GM21786 (cell line): ENCODE measurements at regions not wholly inside any gene's neighbourhood (a gene's known extent, or its start where the extent isn't known, plus 50 kb on each side); places are given as distances from the start of the nearest gene placed in this dataset.
"Not testable (repeated sequence)": the region's sequence is repeated elsewhere in the genome, so short reads cannot be mapped to it uniquely, and the experiment has no call there.

ENCODE experiments used
- ATAC-seq: cut with Tn5 transposase; IDR thresholded peaks from one replicate; pipeline ENCODE4 v1.9.1; 2021; ENCODE audit not compliant: unreplicated experiment

- ATAC-seq: peak; percentile 93
Observed at GRCh38 chr11:16605894-16606783, 132.3 kb upstream of the C11orf58 start.

GRCh38 chr11:16605389-16605893 is 133.0 kb upstream of the C11orf58 start:
- no peak for ATAC-seq

- no peak for ATAC-seq
Observed at GRCh38 chr11:16604794-16605388, 133.6 kb upstream of the C11orf58 start.

GRCh38 chr11:16603890-16604793 is 134.3 kb upstream of the C11orf58 start:
- no peak for ATAC-seq

- no peak for ATAC-seq
Observed at GRCh38 chr11:16603245-16603644, 135.2 kb upstream of the C11orf58 start.

- ATAC-seq: no peak
Observed at GRCh38 chr11:16598906-16599305, 139.5 kb upstream of the C11orf58 start.

- ATAC-seq: no peak
Observed at GRCh38 chr11:16598032-16598431, 140.4 kb upstream of the C11orf58 start.

- no peak for ATAC-seq
Observed at GRCh38 chr11:16596231-16596630, 142.2 kb upstream of the C11orf58 start.

GRCh38 chr11:16591157-16591556 is 147.3 kb upstream of the C11orf58 start:
- no peak for ATAC-seq

GRCh38 chr11:16587670-16588069 is 150.8 kb upstream of the C11orf58 start:
- ATAC-seq: no peak

GRCh38 chr11:16584569-16584968 is 153.9 kb upstream of the C11orf58 start:
- no peak for ATAC-seq

- not testable (repeated sequence) for ATAC-seq
Observed at GRCh38 chr11:16581078-16581477, 157.4 kb upstream of the C11orf58 start.

GRCh38 chr11:16577490-16577889 is 161.0 kb upstream of the C11orf58 start:
- ATAC-seq: no peak

- ATAC-seq: not testable (repeated sequence)
Observed at GRCh38 chr11:16574889-16575288, 163.6 kb upstream of the C11orf58 start.

GRCh38 chr11:16572945-16573344 is 165.5 kb upstream of the C11orf58 start:
- ATAC-seq: no peak

- no peak for ATAC-seq
Observed at GRCh38 chr11:16561150-16561549, 177.3 kb upstream of the C11orf58 start.

GRCh38 chr11:16558494-16558893 is 180.0 kb upstream of the C11orf58 start:
- ATAC-seq: no peak

GRCh38 chr11:16555956-16556355 is 182.5 kb upstream of the C11orf58 start:
- no peak for ATAC-seq

GRCh38 chr11:16554361-16554760 is 184.1 kb upstream of the C11orf58 start:
- no peak for ATAC-seq

GRCh38 chr11:16547879-16548278 is 190.6 kb upstream of the C11orf58 start:
- ATAC-seq: no peak

GRCh38 chr11:16543642-16544041 is 187.3 kb upstream of the SOX6 start:
- no peak for ATAC-seq
